ENCODE measurements at regions not wholly inside any gene's neighbourhood (a gene's known extent, or its start where the extent isn't known, plus 50 kb on each side); places are given as distances from the start of the nearest gene placed in this dataset.
"Not testable (repeated sequence)": the region's sequence is repeated elsewhere in the genome, so short reads cannot be mapped to it uniquely, and the experiment has no call there.

GRCh38 chr1:234808459-234808858 lies 198.5 kb upstream of the IRF2BP2 start:
- H3K27ac ChIP-seq; DNase-seq; intact Hi-C loops (cut with DNase I); H3K9me3 ChIP-seq; ATAC-seq; H3K27me3 ChIP-seq (ENCODE audit: low read depth); H3K4me3 ChIP-seq; H3K4me1 ChIP-seq; H3K36me3 ChIP-seq: not testable (repeated sequence)

GRCh38 chr1:234807705-234808104 lies 197.7 kb upstream of the IRF2BP2 start:
- DNase-seq; H3K4me1 ChIP-seq; H3K36me3 ChIP-seq; intact Hi-C loops (cut with DNase I); H3K27ac ChIP-seq; ATAC-seq; H3K4me3 ChIP-seq; H3K9me3 ChIP-seq; H3K27me3 ChIP-seq (ENCODE audit: low read depth): not testable (repeated sequence)

- H3K27ac ChIP-seq; H3K9me3 ChIP-seq; intact Hi-C loops (cut with DNase I); H3K36me3 ChIP-seq; ATAC-seq; H3K27me3 ChIP-seq (ENCODE audit: low read depth); H3K4me1 ChIP-seq; H3K4me3 ChIP-seq; DNase-seq: not testable (repeated sequence)
Measured at GRCh38 chr1:234802586-234802985, 192.6 kb upstream of the IRF2BP2 start.

DNA sequence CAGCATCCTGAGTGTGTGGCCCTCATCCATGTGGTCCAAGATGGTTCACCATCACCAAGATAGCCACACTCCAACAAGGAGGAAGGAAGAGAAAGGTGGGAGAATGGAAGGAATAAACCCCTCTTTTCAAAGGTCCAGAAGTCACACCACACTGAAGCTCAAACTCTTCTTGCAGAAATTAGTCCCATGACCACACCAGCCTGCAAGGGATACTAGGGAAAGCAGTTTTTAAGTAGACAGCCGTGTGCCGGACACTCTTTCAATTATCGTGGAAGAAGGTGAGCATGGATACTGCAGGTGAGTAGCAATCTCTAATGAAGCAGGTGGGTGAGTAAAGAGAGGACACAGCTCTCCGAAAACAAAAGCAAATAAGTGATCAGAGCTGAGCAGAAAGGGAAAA lies 191.7 kb upstream of the IRF2BP2 start:
- H3K27me3 ChIP-seq (ENCODE audit: low read depth); intact Hi-C loops (cut with DNase I); DNase-seq; H3K27ac ChIP-seq; H3K36me3 ChIP-seq; H3K9me3 ChIP-seq; H3K4me1 ChIP-seq; H3K4me3 ChIP-seq: not testable (repeated sequence)
- ATAC-seq: peak in 1 of 2 donors; percentile 3

DNA sequence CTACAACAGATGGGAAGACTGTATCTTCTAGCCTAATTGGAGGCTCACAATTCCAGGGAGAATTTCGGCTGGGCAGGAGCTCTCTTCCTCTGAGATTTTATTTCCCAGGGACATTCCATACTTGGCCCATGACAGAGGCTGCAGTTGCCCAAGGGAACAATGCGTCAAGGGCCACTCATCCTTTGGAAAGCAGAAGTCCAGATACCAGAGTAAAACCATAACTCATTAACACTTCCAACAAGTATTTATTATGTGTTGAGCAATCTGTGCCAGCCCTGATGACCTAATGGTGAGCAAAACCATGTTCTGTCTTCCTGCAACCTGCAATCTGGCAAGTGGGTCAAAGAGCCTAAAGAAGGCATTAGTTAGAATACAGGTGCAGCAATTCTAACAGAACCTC lies 191.2 kb upstream of the IRF2BP2 start:
- H3K27ac ChIP-seq; DNase-seq; H3K9me3 ChIP-seq; H3K4me3 ChIP-seq; H3K36me3 ChIP-seq; H3K27me3 ChIP-seq (ENCODE audit: low read depth); intact Hi-C loops (cut with DNase I); H3K4me1 ChIP-seq: not testable (repeated sequence)
- ATAC-seq: peak; percentile 87 to 94

DNA sequence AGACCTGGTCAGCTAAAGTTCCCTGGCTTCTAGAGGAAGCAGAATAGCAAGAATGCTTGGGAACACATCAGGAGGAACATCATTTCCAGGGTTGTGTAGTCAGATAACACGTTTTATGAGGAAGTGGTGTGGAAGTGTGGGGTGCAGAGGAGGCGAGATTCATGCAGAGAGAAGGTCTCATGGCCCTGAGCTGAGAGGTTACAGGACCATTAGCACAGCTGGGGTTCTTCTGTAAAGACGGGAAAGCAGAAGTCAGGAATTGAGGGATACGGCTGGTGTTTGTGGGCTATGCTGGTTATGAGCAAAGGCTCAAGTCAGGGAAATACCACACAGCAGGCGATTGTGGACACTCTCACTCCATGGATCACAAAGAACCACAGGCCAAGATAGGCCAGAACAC lies 190.6 kb upstream of the IRF2BP2 start:
- H3K27ac ChIP-seq; H3K9me3 ChIP-seq; intact Hi-C loops (cut with DNase I); H3K27me3 ChIP-seq (ENCODE audit: low read depth); H3K4me3 ChIP-seq; H3K4me1 ChIP-seq; H3K36me3 ChIP-seq; DNase-seq: not testable (repeated sequence)
- peak; percentile 17 to 33 for ATAC-seq

- H3K4me3 ChIP-seq; H3K27me3 ChIP-seq (ENCODE audit: low read depth); H3K36me3 ChIP-seq; ATAC-seq; H3K27ac ChIP-seq; DNase-seq; intact Hi-C loops (cut with DNase I); H3K4me1 ChIP-seq; H3K9me3 ChIP-seq: not testable (repeated sequence)
Measured at GRCh38 chr1:234799021-234799689, 189.2 kb upstream of the IRF2BP2 start.

- ATAC-seq; H3K27ac ChIP-seq; H3K36me3 ChIP-seq; H3K4me3 ChIP-seq; intact Hi-C loops (cut with DNase I); H3K27me3 ChIP-seq (ENCODE audit: low read depth); H3K9me3 ChIP-seq; H3K4me1 ChIP-seq; DNase-seq: not testable (repeated sequence)
Measured at GRCh38 chr1:234797216-234797615, 187.2 kb upstream of the IRF2BP2 start.

GRCh38 chr1:234796438-234796792 lies 186.4 kb upstream of the IRF2BP2 start:
- H3K4me1 ChIP-seq; ATAC-seq; H3K27me3 ChIP-seq (ENCODE audit: low read depth); H3K27ac ChIP-seq; H3K9me3 ChIP-seq; H3K36me3 ChIP-seq; H3K4me3 ChIP-seq; DNase-seq; intact Hi-C loops (cut with DNase I): not testable (repeated sequence)

DNA sequence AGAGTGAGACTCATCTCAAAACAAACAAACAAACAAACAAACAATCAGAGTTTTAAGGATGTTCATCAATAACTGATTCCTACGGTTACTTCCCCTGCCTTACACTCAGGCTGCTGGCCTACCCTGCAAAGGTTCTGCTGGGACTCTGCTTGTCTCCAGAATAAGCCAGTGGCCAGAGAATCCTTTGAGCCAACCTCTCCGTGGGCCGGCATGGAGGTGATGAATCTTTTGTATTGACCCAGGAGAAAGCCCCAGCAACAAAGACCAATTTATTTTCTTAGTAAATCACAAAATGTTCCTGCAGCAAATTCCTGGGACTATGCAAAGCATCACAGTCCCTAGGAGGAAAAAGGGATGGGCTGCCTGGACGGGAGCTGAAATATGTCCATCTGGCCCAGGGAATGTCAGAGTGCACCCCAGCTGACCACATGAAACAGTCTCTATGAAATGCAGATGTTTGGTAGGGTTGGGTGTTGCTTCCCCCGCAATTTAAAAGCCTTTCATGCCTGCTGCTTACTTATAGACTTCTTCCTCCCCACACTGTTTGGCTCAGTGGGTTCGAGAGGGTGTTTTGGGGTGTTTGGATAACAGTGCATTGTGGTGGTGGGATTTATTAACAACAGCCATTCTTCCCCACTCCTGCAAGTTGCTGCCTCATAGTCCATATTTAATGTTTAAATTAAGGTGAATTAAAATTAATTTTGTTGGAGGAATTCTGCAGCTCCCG lies 185.9 kb upstream of the IRF2BP2 start:
- DNase-seq; H3K27ac ChIP-seq; H3K4me3 ChIP-seq; H3K36me3 ChIP-seq; H3K27me3 ChIP-seq (ENCODE audit: low read depth); H3K4me1 ChIP-seq; intact Hi-C loops (cut with DNase I); ATAC-seq; H3K9me3 ChIP-seq: not testable (repeated sequence)

DNA sequence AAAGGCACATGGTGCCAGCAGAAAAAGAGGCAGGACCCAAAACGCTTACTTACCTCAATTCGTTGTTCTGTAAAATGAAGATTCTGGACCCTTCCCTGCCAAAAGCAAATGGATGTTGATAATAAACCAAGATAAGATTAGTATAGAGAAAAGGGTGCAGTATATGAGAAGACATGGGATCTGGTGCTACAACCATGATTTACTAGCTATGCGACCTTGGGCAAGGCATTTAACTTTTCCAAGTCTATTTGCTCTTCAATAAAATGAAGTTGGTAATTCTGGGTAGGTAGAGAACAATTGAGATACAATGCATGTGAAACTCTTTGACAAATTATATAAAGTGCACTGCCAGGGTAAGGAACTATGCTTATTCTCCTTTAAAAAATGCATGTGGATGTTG lies 185.0 kb upstream of the IRF2BP2 start:
- DNase-seq; H3K9me3 ChIP-seq; H3K27ac ChIP-seq; intact Hi-C loops (cut with DNase I); H3K4me1 ChIP-seq; ATAC-seq; H3K27me3 ChIP-seq (ENCODE audit: low read depth); H3K4me3 ChIP-seq; H3K36me3 ChIP-seq: not testable (repeated sequence)

- H3K36me3 ChIP-seq; H3K4me1 ChIP-seq; H3K4me3 ChIP-seq; H3K27me3 ChIP-seq (ENCODE audit: low read depth); H3K9me3 ChIP-seq; DNase-seq; H3K27ac ChIP-seq; intact Hi-C loops (cut with DNase I); ATAC-seq: not testable (repeated sequence)
Measured at GRCh38 chr1:234794452-234794851, 184.5 kb upstream of the IRF2BP2 start.

- H3K36me3 ChIP-seq; H3K4me1 ChIP-seq; H3K27ac ChIP-seq; H3K4me3 ChIP-seq; ATAC-seq; H3K27me3 ChIP-seq (ENCODE audit: low read depth); intact Hi-C loops (cut with DNase I); H3K9me3 ChIP-seq; DNase-seq: not testable (repeated sequence)
Measured at GRCh38 chr1:234793924-234794323, 183.9 kb upstream of the IRF2BP2 start.

- H3K4me3 ChIP-seq; intact Hi-C loops (cut with DNase I); H3K36me3 ChIP-seq; H3K27ac ChIP-seq; H3K4me1 ChIP-seq; H3K9me3 ChIP-seq; DNase-seq; H3K27me3 ChIP-seq (ENCODE audit: low read depth): not testable (repeated sequence)
- ATAC-seq: peak in 1 of 2 donors; percentile 19
Measured at GRCh38 chr1:234792221-234792864, 182.4 kb upstream of the IRF2BP2 start.
